ENCODE measurements at regions not wholly inside any gene's neighbourhood (a gene's known extent, or its start where the extent isn't known, plus 50 kb on each side); places are given as distances from the start of the nearest gene placed in this dataset.

- H4K20me1 ChIP-seq (ENCODE audit: control insufficient read depth, insufficient read depth, insufficient read length): no peaks in the 10 kb centered on the region
- H3K27ac ChIP-seq (ENCODE audit: insufficient read length, low read depth, low read length): no peak overlapping the region
- no peak overlapping the region for H2AK5ac ChIP-seq (ENCODE audit: insufficient read length, low read length)
- no peak overlapping the region for H4K8ac ChIP-seq (replicated peaks; ENCODE audit: insufficient read length, low read depth, low read length)
- H3K4me1 ChIP-seq (ENCODE audit: insufficient read depth, low read length): peaks cover 2% of the 10 kb centered on the region; the same call in 1 of the 2 replicates
- H3K4me2 ChIP-seq (ENCODE audit: insufficient read depth, insufficient read length, low read length): no peak overlapping the region
- Mint-ChIP-seq H3K4me1 (peaks cover 29 to 32% of the 10 kb centered on the region in 2 experiments), H3K9me3 (no peaks in the 10 kb centered on the region), H3K36me3 (ENCODE audit: insufficient read depth in 1 of 3, low read depth in 3 of 3) (no peaks in the 10 kb centered on the region), H3K27ac (no peak overlapping the region; a peak in 2 of 7 replicates), H3K4me3 (no peak overlapping the region), H3K27me3 (ENCODE audit: low read depth) (no peaks in the 10 kb centered on the region)
- no peak overlapping the region for H2BK20ac ChIP-seq (ENCODE audit: low read depth, low read length, poor library complexity, severe bottlenecking)
- no peak overlapping the region for H2BK120ac ChIP-seq (ENCODE audit: low read depth, low read length, poor library complexity, severe bottlenecking)
- no peak overlapping the region for H3K4ac ChIP-seq (ENCODE audit: low read depth, low read length)
- no peak overlapping the region for H2BK12ac ChIP-seq (ENCODE audit: insufficient read length, low read depth, low read length)
- no peak overlapping the region for H3K9ac ChIP-seq (ENCODE audit: extremely low read depth, insufficient read length, low read length)
- H2BK5ac ChIP-seq (ENCODE audit: insufficient read length, low read length): no peak overlapping the region
- no peak overlapping the region for H3K23ac ChIP-seq (ENCODE audit: insufficient read length, low read depth, low read length)
- no peak for DNase-seq
- H4K91ac ChIP-seq (ENCODE audit: insufficient read length, low read depth, low read length): no peak overlapping the region
- H3K18ac ChIP-seq (ENCODE audit: insufficient read length, low read depth, low read length): no peak overlapping the region
- no peaks in the 10 kb centered on the region for H3K9me3 ChIP-seq (ENCODE audit: control insufficient read depth, low read depth, low read length)
- H2AFZ ChIP-seq (ENCODE audit: low read length): no peak overlapping the region
- WGBS (ENCODE audit: extremely low coverage, insufficient read length, low lambda C conversion rate): no CpG with 5 or more reads among the region's 4 CpGs
- no peak overlapping the region for H2BK15ac ChIP-seq (ENCODE audit: low read depth, low read length)
- TF ChIP-seq CTCF (conservative IDR thresholded peaks at IDR 0.05): no peak
- no peaks in the 10 kb centered on the region for H3K79me2 ChIP-seq (ENCODE audit: insufficient read depth, low read length)
- no peak overlapping the region for H3K56ac ChIP-seq (ENCODE audit: insufficient read length, low read depth, low read length)
- H3T11ph ChIP-seq (ENCODE audit: low read length): no peak overlapping the region
- H3K79me1 ChIP-seq (ENCODE audit: insufficient read depth, low read depth, low read length, poor library complexity, severe bottlenecking): no peaks in the 10 kb centered on the region
- no peaks in the 10 kb centered on the region for H3K27me3 ChIP-seq (ENCODE audit: insufficient read depth, low read length)
- H3K23me2 ChIP-seq (ENCODE audit: insufficient read length, low read depth, low read length, poor library complexity, severe bottlenecking): no peaks in the 10 kb centered on the region
- H3K14ac ChIP-seq (ENCODE audit: insufficient read depth, low read length): no peak overlapping the region
- H4K5ac ChIP-seq (ENCODE audit: insufficient read length, low read depth, low read length): no peak overlapping the region
These were observed 73.7 kb upstream of the WDR72 start for GRCh38 chr15:53833134-53833624.
